Left ventricle myocardium inferior (tissue), 1 donor: ENCODE measurements at regions not wholly inside any gene's neighbourhood (a gene's known extent, or its start where the extent isn't known, plus 50 kb on each side); places are given as distances from the start of the nearest gene placed in this dataset.

ENCODE experiments used
- DNase-seq: peaks from one replicate; pipeline ENCODE4 v3.0.0-alpha.2; 2020
- H3K27ac ChIP-seq: fragments of 200-600 bp; replicated peaks from 2 replicates; pipeline ENCODE4 v1.8.0; 2021
- H3K27me3 ChIP-seq: fragments of 200-600 bp; 2 replicates; pipeline ENCODE4 v1.8.0; 2021; ENCODE audit warnings: low read depth
- H3K36me3 ChIP-seq: fragments of 200-600 bp; 2 replicates; pipeline ENCODE4 v1.8.0; 2021
- H3K4me1 ChIP-seq: fragments of 200-600 bp; 2 replicates; pipeline ENCODE4 v1.8.0; 2021
- H3K4me3 ChIP-seq: fragments of 200-600 bp; 2 replicates; pipeline ENCODE4 v1.8.0; 2021; ENCODE audit warnings: mild to moderate bottlenecking, moderate library complexity
- H3K9me3 ChIP-seq: fragments of 200-600 bp; replicated peaks from 2 replicates; pipeline ENCODE4 v1.8.0; 2021
- CTCF ChIP-seq: fragments of 200-600 bp; IDR thresholded peaks from 2 replicates; pipeline ENCODE4 v1.8.0; 2021; ENCODE audit warnings: antibody characterized with exemption, mild to moderate bottlenecking, borderline replicate concordance
- intact Hi-C: fragments of 100-400 bp; cut with micrococcal nuclease; formaldehyde crosslinking; loops from one replicate; pipeline ENCODE4 v1.11.0; 2022
- donor health status: DM: no; HTN: yes; CAD: no; lungs with severe emphysema.

GRCh38 chr9:80555782-80556325, 984.1 kb downstream of the TLE4 start:
- Histone ChIP-seq H3K4me1 (no peaks in the 10 kb centered on the region), H3K4me3 (no peak overlapping the region), H3K27me3 (no peaks in the 10 kb centered on the region), H3K27ac (no peak overlapping the region), H3K36me3 (no peaks in the 10 kb centered on the region), H3K9me3 (no peaks in the 10 kb centered on the region)
- intact Hi-C loops, result no loop called here
- TF ChIP-seq CTCF, result no peak
- DNase-seq, result no peak

- Histone ChIP-seq H3K4me1 (no peaks in the 10 kb centered on the region), H3K36me3 (no peaks in the 10 kb centered on the region), H3K27ac (no peak overlapping the region), H3K9me3 (no peaks in the 10 kb centered on the region), H3K27me3 (no peaks in the 10 kb centered on the region), H3K4me3 (no peak overlapping the region)
- no peak for DNase-seq
- intact Hi-C loops, result no loop called here
- TF ChIP-seq CTCF, result no peak
These were observed 983.1 kb downstream of the TLE4 start for GRCh38 chr9:80554856-80555255.

- intact Hi-C loops, result no loop called here
- Histone ChIP-seq H3K9me3 (no peaks in the 10 kb centered on the region), H3K36me3 (no peaks in the 10 kb centered on the region), H3K27ac (no peak overlapping the region), H3K27me3 (no peaks in the 10 kb centered on the region), H3K4me1 (no peaks in the 10 kb centered on the region), H3K4me3 (no peak overlapping the region)
- no peak for TF ChIP-seq CTCF
- DNase-seq, result no peak
These were observed 982.5 kb downstream of the TLE4 start for GRCh38 chr9:80554301-80554700.

GRCh38 chr9:80552931-80553330, 981.2 kb downstream of the TLE4 start:
- H3K9me3 ChIP-seq, result no peaks in the 10 kb centered on the region

GRCh38 chr9:80550181-80550580, 978.4 kb downstream of the TLE4 start:
- intact Hi-C loops, result no loop called here
- no peak overlapping the region for H3K4me3 ChIP-seq
- no peaks in the 10 kb centered on the region for H3K4me1 ChIP-seq
- H3K36me3 ChIP-seq, result no peaks in the 10 kb centered on the region
- no peaks in the 10 kb centered on the region for H3K9me3 ChIP-seq
- no peak overlapping the region for H3K27ac ChIP-seq
- no peak for DNase-seq
- H3K27me3 ChIP-seq, result no peaks in the 10 kb centered on the region
- TF ChIP-seq CTCF, result no peak

More at GRCh38 chr9:80552931-80553330, 981.2 kb downstream of the TLE4 start:
- no peaks in the 10 kb centered on the region for H3K4me1 ChIP-seq
- H3K4me3 ChIP-seq, result no peak overlapping the region
- intact Hi-C loops, result no loop called here
- no peak for TF ChIP-seq CTCF
- no peak for DNase-seq
- H3K36me3 ChIP-seq, result no peaks in the 10 kb centered on the region
- no peak overlapping the region for H3K27ac ChIP-seq
- no peaks in the 10 kb centered on the region for H3K27me3 ChIP-seq
